Skeletal muscle satellite cell (primary cell): ENCODE measurements at regions not wholly inside any gene's neighbourhood (a gene's known extent, or its start where the extent isn't known, plus 50 kb on each side); places are given as distances from the start of the nearest gene placed in this dataset.

Source experiments
- H3K27me3 ChIP-seq: 2 replicates; pipeline ENCODE4 v1.7.0; 2013; ENCODE audit warnings: low read length; ENCODE audit not compliant: control insufficient read depth, insufficient read depth
- H3K36me3 ChIP-seq: 2 replicates; pipeline ENCODE4 v1.7.0; 2013; ENCODE audit warnings: mild to moderate bottlenecking, control low read depth, low read length; ENCODE audit not compliant: insufficient read depth
- H3K4me1 ChIP-seq: 2 replicates; pipeline ENCODE4 v1.7.0; 2013; ENCODE audit warnings: low read length; ENCODE audit not compliant: control insufficient read depth, insufficient read depth
- H3K4me2 ChIP-seq: 2 replicates; pipeline ENCODE4 v1.7.0; 2013; ENCODE audit warnings: mild to moderate bottlenecking, low read length
- H3K4me3 ChIP-seq: 2 replicates; pipeline ENCODE4 v1.7.0; 2013; ENCODE audit warnings: low read length
- H3K9ac ChIP-seq: 2 replicates; pipeline ENCODE4 v1.7.0; 2013; ENCODE audit warnings: mild to moderate bottlenecking, low read depth, low read length, moderate library complexity
- H3K9me3 ChIP-seq: replicated peaks from 2 replicates; pipeline ENCODE4 v1.7.0; 2013; ENCODE audit warnings: mild to moderate bottlenecking, control low read depth, low read length

DNA sequence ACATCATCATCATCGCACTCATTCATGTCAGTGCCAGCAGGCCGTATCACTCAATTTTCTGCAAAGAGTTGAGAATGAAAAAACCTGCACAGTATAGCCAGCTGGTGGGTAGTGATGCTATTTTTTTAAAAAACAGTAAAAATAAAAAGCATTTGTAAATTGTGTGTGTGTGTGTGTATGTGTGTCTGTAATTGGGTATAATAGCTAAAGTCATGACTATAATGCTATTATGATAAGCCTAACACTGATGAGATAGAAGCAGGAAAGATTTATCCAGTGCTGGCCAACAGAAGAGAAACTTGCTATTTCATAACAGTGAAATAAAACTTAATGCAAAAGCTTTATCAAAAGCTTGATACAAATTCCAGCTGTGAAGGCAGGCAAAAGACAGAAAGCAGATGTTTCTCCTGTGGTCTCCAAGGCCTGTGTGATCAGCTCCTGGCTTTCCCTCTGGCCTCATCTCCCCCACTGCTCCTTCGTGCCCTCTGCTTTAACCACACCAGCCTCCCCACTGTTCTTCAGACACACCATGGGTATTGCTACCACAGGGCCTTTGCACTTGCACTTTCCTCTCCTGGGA, 206.2 kb upstream of the IRX5 start:
- no peak overlapping the region for H3K4me3 ChIP-seq
- no peaks in the 10 kb centered on the region for H3K4me1 ChIP-seq
- no peak overlapping the region for H3K9ac ChIP-seq
- H3K27me3 ChIP-seq: no peaks in the 10 kb centered on the region
- H3K9me3 ChIP-seq: no peaks in the 10 kb centered on the region
- no peaks in the 10 kb centered on the region for H3K36me3 ChIP-seq
- no peak overlapping the region for H3K4me2 ChIP-seq

DNA sequence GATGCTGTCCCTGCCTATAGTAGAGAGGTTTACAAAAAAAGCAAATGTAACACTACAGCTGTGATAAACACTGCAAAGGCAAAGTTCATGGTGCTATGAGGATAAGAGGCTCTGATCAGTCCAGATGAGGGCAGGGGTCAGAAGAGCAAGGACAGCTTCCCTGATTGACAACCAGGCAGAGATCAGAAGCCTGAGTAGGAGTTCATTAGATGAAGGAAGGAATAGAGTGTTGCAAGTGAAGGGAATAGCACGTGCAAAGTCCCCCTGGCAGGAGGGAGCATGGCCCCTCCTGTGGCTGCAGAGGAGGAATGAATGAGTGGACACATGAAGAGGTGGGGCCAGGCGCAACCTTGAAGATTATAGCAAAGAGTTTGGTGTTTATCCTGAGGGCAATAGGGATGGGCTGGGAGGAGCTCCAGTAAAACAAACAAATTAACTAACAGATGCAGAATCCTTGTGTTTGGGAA, 208.4 kb upstream of the IRX5 start:
- Histone ChIP-seq H3K4me2 (no peak overlapping the region), H3K27me3 (no peaks in the 10 kb centered on the region), H3K9me3 (no peaks in the 10 kb centered on the region), H3K36me3 (no peaks in the 10 kb centered on the region), H3K9ac (no peak overlapping the region), H3K4me1 (no peaks in the 10 kb centered on the region), H3K4me3 (no peak overlapping the region)

DNA sequence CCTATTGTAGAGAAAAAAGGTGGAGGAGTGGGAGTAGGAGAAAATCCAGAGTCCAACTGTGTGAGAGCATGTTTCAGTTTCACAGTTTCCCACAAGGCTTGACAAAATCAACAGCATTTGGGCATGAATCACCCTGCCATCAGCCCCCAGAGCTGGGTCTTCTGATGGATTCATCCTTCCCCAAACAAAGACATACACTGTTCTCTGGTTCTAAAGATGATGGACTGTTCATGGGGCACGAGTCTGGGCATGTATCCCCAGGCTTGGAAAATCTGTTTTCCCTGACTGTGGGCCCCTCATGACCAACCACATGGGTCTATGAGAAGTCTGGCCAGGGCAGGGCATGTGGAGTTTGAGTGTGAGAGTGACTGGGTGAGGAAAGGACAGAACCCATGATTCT, 210.4 kb upstream of the IRX5 start:
- Histone ChIP-seq H3K9me3 (no peaks in the 10 kb centered on the region), H3K4me2 (no peak overlapping the region), H3K4me3 (no peak overlapping the region), H3K9ac (no peak overlapping the region), H3K36me3 (no peaks in the 10 kb centered on the region), H3K27me3 (no peaks in the 10 kb centered on the region), H3K4me1 (no peaks in the 10 kb centered on the region)

DNA sequence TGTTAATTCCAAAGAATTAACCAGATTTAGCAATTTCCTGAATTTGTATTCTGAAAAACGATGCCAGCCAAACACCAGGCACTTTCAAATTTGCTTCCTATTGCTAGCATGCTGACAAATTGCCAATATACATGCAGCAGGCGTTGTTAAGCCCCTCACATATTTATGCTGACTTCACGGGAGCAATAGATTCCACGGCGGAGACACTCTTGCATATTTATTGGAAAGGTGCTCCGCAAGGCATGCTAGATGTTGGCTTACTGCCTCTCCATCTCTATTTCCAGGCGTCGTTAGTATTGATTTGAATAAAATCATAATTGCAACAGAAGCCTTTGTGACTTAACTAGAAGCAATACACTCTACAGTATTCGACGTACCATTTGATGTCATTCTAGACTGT, 211.0 kb upstream of the IRX5 start:
- H3K27me3 ChIP-seq: no peaks in the 10 kb centered on the region
- no peak overlapping the region for H3K4me2 ChIP-seq
- H3K9ac ChIP-seq: no peak overlapping the region
- H3K4me3 ChIP-seq: no peak overlapping the region
- H3K9me3 ChIP-seq: no peaks in the 10 kb centered on the region
- no peaks in the 10 kb centered on the region for H3K4me1 ChIP-seq
- no peaks in the 10 kb centered on the region for H3K36me3 ChIP-seq

- H3K36me3 ChIP-seq: no peaks in the 10 kb centered on the region
- H3K4me1 ChIP-seq: no peaks in the 10 kb centered on the region
- no peak overlapping the region for H3K4me3 ChIP-seq
- no peak overlapping the region for H3K9ac ChIP-seq
- no peaks in the 10 kb centered on the region for H3K27me3 ChIP-seq
- H3K4me2 ChIP-seq: no peak overlapping the region
- no peaks in the 10 kb centered on the region for H3K9me3 ChIP-seq
These were observed 212.3 kb upstream of the IRX5 start for GRCh38 chr16:54718376-54718775.

- Histone ChIP-seq H3K4me3 (no peak overlapping the region), H3K27me3 (no peaks in the 10 kb centered on the region), H3K9me3 (no peaks in the 10 kb centered on the region), H3K4me1 (no peaks in the 10 kb centered on the region), H3K9ac (no peak overlapping the region), H3K4me2 (no peak overlapping the region), H3K36me3 (no peaks in the 10 kb centered on the region)
These were observed 215.7 kb upstream of the IRX5 start for GRCh38 chr16:54715011-54715410.

GRCh38 chr16:54712866-54713265, 217.8 kb upstream of the IRX5 start:
- Histone ChIP-seq H3K4me2 (no peak overlapping the region), H3K27me3 (no peaks in the 10 kb centered on the region), H3K4me3 (no peak overlapping the region), H3K9me3 (no peaks in the 10 kb centered on the region), H3K9ac (no peak overlapping the region), H3K4me1 (no peaks in the 10 kb centered on the region), H3K36me3 (no peaks in the 10 kb centered on the region)

DNA sequence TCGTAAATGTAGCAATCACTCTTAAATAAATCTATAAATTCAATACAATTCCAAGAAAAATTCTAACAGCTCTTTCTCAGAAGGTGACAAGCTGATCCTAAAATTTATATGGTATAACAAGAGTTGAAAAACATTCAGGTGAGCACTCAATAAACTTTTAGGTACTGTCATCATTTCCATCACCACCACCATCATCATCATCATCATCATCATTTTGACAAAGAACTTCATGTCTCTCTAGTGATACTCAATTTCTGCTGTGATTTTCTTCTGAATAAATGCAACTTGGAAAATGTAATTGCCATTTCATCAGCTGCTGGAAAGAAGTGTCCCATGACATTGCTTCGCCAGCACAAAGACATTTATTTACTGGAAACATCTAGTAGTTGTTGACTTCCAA, 222.9 kb upstream of the IRX5 start:
- Histone ChIP-seq H3K9me3 (no peaks in the 10 kb centered on the region), H3K4me1 (no peaks in the 10 kb centered on the region), H3K4me3 (no peak overlapping the region), H3K27me3 (no peaks in the 10 kb centered on the region), H3K4me2 (no peak overlapping the region), H3K36me3 (no peaks in the 10 kb centered on the region), H3K9ac (no peak overlapping the region)

DNA sequence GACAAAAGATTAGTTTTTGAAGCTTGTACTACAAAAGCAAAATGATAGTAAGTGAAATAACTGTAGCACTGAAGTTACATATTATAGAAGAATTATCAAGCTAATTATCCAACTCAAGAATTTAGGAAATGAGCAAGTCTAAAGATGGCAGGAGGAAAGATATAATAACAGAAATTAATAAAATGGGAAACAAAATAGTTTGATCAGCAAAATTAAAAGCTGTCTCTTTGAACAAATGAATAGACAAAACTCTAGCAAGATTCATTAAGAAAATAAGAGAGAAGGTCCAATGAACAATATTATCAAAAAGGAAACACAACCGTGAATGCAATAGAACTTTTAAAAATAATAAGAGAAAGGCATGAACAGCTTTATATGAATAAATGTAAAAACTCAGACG, 224.3 kb upstream of the IRX5 start:
- H3K27me3 ChIP-seq: no peaks in the 10 kb centered on the region
- no peak overlapping the region for H3K9ac ChIP-seq
- no peaks in the 10 kb centered on the region for H3K4me1 ChIP-seq
- no peak overlapping the region for H3K4me2 ChIP-seq
- H3K9me3 ChIP-seq: no peaks in the 10 kb centered on the region
- H3K36me3 ChIP-seq: no peaks in the 10 kb centered on the region
- H3K4me3 ChIP-seq: no peak overlapping the region

DNA sequence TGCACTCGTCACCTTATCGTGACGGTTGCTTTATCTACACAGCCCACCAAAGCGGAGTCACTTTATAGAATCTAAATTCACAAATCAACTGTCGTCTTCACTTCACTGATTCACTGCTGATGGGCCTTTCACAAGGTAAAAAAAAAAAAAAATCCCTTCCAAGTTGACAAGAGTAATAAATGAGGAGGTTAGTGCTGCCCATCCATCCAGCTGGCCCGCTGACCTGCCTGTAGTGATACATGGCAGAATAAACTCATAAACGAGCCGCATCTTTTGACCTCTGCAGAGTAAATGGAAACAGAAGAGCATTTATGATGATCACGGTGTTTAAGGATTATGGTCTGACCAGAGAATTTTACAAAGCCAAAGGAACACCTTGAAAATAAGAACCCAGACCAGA, 227.3 kb upstream of the IRX5 start:
- Histone ChIP-seq H3K4me2 (no peak overlapping the region), H3K27me3 (no peaks in the 10 kb centered on the region), H3K36me3 (no peaks in the 10 kb centered on the region), H3K9me3 (no peaks in the 10 kb centered on the region), H3K9ac (no peak overlapping the region), H3K4me1 (no peaks in the 10 kb centered on the region), H3K4me3 (no peak overlapping the region)

GRCh38 chr16:54699656-54700055, 231.0 kb upstream of the IRX5 start:
- H3K36me3 ChIP-seq: no peaks in the 10 kb centered on the region
- H3K4me2 ChIP-seq: no peak overlapping the region
- H3K4me1 ChIP-seq: no peaks in the 10 kb centered on the region
- no peaks in the 10 kb centered on the region for H3K9me3 ChIP-seq
- H3K27me3 ChIP-seq: peaks cover 14% of the 10 kb centered on the region
- no peak overlapping the region for H3K4me3 ChIP-seq
- no peak overlapping the region for H3K9ac ChIP-seq

DNA sequence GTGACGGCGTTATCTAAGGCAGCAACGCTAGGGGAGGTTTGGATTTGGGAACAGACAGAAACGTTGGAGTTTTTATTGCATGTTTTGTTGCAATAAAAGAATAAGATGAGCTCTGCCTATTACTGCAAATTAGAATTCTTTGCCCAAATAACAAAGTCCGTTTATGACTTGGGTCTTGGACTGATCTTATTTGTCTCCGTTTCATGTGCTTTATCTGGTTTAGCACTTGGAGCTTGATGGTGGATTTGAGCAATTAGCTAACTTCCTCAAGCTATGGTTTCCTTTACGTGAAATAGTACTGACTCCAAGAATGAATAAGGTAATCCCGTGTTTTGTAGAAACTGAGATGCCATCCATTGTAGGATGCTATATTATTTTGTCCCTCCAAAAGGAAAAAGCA, 233.0 kb upstream of the IRX5 start:
- no peak overlapping the region for H3K4me2 ChIP-seq
- no peaks in the 10 kb centered on the region for H3K4me1 ChIP-seq
- no peaks in the 10 kb centered on the region for H3K9me3 ChIP-seq
- no peaks in the 10 kb centered on the region for H3K36me3 ChIP-seq
- no peak overlapping the region for H3K4me3 ChIP-seq
- H3K27me3 ChIP-seq: peaks cover 14% of the 10 kb centered on the region
- no peak overlapping the region for H3K9ac ChIP-seq
